ENCODE measurements at regions not wholly inside any gene's neighbourhood (a gene's known extent, or its start where the extent isn't known, plus 50 kb on each side); places are given as distances from the start of the nearest gene placed in this dataset.
A peak's percentile ranks its signal among the peaks of the same experiment; 100 is the strongest.
"Not testable (repeated sequence)": the region's sequence is repeated elsewhere in the genome, so short reads cannot be mapped to it uniquely, and the experiment has no call there.

GRCh38 chr7:12007576-12007975 is 175.6 kb upstream of the THSD7A start:
- DNase-seq = no peak

GRCh38 chr7:12013983-12014382 is 182.0 kb upstream of the THSD7A start:
- DNase-seq = no peak

DNA sequence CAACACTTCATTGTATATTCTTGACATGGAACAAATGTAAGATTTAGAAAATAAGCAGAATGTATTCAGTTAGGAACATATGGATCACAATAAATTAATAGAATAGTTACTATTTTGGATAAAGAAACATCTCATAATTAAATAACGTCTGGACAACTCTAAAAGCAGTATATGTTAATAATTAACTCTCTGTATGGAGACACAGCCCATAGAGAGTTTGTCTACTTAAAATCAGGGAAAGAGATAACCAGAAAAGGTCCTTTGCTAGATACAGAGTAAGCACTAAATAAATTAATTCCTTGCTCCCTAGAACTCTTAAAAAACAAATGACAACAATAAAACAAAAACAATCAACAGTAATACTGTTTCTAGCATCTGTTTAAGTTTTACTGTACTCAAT is 184.4 kb upstream of the THSD7A start:
- DNase-seq = no peak

DNA sequence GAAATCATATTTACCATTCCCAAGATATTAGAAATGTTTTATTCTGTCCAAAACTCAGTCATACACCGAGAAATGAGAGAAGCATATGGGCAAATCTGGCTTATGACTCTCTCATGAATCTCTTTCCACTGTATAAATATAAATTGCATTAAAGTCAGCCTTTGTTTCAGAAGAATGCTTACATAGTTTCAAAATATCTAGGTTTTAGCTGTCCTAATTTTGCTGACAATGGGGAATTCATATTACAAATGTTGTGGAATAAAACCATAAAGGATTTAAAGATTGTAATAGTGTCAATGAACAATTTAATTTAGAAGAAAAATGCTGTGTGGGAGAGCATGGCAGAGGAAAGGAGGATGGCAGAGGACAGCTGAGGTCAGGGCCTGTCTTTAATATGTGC is 185.0 kb upstream of the THSD7A start:
- no peak for DNase-seq

DNA sequence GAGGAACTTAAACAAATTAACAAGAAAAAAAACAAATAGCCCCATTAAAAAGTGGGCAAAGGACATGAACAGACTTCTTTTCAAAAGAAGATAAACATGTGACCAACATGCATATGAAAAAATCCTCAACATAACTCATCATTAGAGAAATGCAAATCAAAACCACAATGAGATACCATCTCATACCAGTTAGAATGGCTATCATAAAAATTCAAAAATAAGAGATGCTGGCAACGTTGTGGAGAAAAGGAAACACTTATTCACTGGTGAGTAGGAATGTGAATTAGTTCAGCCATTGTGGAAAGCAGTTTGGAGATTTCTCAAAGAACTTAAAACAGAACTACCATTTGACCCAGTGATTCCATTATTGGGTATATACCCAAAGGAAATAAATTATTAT is 189.1 kb upstream of the TMEM106B start:
- not testable (repeated sequence) for DNase-seq

DNA sequence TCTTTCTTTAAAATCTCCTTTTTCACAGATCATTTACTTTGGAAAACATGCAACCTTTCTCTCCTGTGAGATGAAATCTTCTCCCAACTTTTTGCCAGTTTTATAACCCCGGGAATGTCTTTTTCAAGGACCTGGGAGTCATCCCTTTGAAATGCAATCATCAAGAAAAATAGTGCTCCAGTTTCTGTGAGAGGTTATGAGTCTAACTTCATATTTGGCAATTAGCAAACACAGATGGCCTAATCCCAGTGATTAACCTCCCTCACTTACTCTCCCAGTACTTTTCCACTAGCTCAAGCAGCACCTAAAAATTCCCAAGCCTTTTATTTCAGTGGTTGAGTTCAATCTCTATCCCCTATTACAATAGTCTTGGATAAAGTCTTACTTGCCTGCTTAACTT is 185.8 kb upstream of the TMEM106B start:
- DNase-seq = peak; percentile 36

DNA sequence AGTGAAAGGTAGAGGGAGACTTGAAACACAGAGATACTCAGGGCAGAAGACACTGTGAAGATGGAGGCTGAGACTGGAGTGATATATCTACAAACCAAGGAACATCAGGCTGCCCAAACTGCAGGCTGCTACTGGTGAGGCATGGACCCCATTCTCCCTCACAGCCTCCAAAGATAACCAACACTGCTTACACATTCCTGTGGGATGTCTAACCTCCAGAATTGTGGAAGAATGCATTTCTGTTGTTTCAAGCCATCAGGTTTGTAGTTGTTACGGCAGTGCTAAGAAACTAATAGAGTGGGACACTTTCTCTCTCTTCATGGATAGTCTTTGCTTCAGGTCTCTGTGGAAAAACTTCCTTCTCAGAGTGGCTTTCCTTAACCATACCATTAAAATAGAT is 182.6 kb upstream of the TMEM106B start:
- no peak for DNase-seq

- DNase-seq = no peak
Observed at GRCh38 chr7:12030116-12030515, 181.0 kb upstream of the TMEM106B start.

DNA sequence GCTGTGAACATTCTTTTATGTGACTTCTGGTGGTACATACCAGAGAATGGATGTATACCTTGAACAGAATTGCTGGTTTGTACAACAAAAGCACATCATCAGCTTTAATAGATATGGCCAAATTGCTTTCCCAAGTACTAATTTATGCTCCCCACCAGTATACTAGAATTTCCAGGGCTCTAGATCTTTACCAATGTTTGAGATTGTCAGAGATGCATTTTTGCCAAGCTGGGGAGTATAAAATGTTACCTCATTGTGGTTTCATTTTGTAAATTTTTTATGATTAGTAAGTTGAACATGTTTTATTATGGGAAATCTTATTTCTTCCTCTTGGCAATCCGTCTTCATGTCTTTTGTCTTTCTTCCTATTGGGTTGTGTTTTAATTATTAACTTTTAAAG is 179.9 kb upstream of the TMEM106B start:
- no peak for DNase-seq

- DNase-seq = no peak
Observed at GRCh38 chr7:12031638-12032037, 179.5 kb upstream of the TMEM106B start.

DNA sequence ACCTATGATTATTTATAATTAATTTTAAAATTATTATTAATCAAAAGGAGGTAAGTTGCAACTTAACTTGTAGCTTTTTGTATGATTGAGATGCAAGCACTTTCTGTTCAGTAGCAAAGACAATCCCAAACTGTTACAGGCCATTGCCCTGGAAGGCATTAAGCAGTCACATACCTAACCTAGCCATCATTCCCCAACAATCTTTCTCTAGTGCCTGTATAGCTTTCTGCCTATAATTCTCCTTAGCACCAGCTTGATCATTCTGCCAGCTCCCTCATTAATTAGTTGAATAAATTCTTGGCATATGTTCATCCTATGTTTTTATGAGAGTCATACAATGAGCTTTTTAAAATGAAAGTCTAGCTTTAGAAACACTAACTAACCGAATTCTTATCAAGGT is 178.9 kb upstream of the TMEM106B start:
- DNase-seq = no peak

DNA sequence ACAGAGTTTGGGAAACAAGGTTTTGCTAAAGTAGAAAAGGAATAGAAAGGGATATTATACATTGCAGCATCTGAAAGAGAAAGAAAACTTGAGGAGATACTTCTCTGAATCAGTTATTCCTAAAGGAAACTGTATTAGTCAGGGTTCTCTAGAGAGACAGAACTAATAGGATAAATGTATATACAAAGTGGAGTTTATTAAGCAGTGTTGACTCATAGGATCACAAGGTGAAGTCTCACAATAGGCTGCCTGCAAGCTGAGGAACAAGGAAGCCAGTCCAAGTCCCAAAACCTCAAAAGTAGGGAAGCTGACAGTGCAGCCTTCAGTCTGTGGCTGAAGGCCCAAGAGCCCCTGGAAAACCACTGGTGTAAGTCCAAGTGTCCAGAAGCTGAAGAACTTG is 167.6 kb upstream of the TMEM106B start:
- DNase-seq = not testable (repeated sequence)

GRCh38 chr7:12052211-12052610 is 158.9 kb upstream of the TMEM106B start:
- no peak for DNase-seq

DNA sequence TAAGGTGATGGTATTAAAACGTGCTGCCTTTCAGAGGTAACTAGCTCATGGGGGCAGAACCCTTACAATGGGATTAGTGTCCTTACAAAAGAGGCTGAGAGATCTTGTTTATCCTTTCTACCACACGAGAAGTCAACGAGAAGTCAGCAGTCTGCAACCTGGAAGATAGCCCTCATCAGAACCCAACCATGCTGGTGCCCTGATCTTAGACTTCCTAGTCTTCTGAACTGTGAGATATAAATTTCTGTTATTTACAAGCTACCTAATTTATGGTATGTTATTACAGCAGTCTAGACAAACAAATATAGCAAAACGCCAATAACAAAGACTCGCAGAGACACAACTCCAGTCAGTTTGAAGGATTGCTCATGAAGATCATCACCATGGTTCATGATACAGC is 157.5 kb upstream of the TMEM106B start:
- DNase-seq = no peak

- DNase-seq = no peak
Observed at GRCh38 chr7:12054830-12055229, 156.3 kb upstream of the TMEM106B start.

GRCh38 chr7:12056381-12056780 is 154.7 kb upstream of the TMEM106B start:
- DNase-seq = no peak

DNA sequence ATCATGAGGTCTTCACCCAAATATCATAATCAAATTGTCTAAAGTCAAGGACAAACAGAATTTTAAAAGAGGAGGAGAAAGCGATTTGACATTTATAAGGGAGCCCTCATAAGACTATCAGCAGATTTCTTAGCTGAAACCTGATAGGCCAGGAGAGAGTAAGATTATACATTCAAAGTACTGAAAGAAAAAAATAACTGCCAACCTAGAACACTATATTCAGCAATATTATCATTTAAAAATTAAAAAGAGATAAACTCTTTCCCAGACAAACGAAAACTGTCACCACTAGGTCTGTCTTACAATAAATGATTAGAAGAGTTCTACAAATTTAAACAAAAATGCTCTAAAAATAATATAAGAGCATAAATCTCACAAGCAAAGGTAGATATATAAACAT is 154.1 kb upstream of the TMEM106B start:
- no peak for DNase-seq

- DNase-seq = no peak
Observed at GRCh38 chr7:12062062-12062461, 149.0 kb upstream of the TMEM106B start.

GRCh38 chr7:12064586-12065127 is 146.4 kb upstream of the TMEM106B start:
- DNase-seq = no peak

DNA sequence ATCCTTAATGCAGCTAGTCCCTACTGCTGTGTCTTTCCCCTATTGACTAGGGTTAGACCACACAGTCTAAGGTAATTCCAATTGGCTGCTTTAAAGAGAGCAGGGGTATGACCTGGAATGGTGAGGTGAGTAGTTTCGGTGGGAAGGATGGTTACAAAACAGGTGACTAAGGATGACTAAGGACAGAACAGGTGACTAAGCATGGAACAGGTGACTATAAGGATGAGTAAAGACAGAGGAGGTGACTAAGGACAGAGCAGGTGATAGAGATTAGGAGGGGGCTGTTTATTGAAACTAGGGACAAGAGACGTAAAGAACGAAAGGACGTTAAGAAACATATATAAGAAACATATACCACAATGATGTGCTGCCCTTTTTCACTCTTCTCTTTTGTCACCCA is 145.1 kb upstream of the TMEM106B start:
- no peak for DNase-seq

- DNase-seq = no peak
Observed at GRCh38 chr7:12066521-12066920, 144.6 kb upstream of the TMEM106B start.

DNA sequence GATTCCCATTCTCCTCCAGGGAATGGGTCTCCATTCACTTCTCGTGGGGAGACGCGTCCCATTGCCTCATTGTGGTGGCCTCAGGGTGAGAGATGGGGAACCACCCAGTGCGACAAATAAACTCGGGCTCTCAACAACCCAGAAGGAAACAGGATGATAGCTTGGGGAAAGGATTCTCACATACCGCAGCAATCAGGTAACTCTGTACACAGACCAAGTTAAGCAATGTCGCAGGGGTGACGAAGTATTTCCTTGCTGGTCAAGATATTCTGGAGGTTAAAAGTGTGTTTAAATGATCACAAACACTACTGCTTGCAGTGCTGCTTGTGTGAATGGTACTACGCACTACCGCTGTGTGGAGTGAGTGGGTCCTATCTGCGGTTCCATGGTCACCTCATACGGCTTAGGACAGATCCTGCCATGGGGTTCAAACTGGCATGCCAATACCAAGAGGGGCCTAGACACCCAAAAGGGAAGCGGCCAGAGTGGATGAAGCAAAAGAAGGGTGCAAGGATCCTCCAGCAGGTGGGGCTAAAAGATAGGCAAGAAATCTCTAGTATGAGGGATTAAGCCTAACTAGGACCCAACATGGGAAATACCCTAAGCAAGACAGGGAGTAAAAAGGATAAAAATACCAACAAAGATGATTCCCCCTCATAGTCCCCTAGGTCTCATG is 143.8 kb upstream of the TMEM106B start:
- DNase-seq = peak; percentile 19

DNA sequence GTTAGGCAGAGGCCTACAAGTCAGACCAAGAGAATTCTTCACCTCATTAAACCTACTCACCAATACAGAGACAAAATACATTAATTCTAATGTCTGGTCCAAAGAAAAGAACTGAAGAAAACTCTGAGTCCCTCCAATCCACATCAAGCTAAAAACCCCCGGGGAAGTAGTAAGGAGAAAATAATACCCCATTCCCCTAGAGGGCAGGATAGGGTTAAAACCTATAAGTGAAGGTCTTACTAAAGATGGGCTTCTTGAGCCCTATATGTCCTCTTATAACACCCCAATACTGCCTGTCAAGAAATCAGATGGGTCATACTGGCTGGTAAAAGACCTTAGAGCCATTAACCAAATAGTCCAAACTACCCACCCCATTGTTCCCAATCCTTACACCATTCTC is 141.3 kb upstream of the TMEM106B start:
- DNase-seq = no peak

DNA sequence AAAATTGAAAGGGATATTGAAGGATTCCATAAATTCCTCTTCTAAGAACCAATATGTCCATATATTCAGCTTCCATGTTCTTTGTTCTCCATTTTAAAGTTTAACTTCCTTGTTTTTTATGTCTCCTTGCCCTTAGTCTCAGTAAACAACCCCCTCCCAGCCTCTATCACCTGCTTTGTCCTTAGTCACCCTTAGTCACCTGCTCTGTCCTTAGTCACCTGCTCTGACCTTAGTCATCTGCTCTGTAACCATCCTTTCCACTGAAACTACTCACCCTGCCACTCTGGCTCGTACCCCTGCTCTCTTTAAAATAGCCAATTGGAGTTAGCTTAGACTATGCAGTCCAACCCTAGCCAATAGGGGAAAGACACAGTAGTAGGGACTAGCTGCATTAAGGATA is 136.2 kb upstream of the TMEM106B start:
- no peak for DNase-seq

DNA sequence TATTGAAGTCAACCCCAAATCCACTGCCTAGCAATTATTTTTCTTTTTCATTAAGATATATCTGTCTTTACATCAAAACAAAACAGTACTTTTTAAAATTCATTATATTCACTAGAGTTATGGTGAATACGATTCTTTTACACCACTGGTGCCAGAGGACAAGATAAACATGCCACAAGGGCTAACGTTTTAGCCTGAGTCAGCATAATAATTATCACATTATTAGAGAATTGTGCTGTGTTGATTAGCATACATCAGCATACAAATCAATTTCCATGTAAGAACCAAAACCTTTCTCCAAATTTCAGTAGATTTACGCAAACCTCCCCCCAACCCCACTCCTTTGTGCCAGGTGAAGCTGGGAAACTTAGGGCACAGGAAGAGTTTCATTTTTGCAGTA is 131.1 kb upstream of the TMEM106B start:
- DNase-seq = no peak
